ENCODE measurements at regions not wholly inside any gene's neighbourhood (a gene's known extent, or its start where the extent isn't known, plus 50 kb on each side); places are given as distances from the start of the nearest gene placed in this dataset.

DNA sequence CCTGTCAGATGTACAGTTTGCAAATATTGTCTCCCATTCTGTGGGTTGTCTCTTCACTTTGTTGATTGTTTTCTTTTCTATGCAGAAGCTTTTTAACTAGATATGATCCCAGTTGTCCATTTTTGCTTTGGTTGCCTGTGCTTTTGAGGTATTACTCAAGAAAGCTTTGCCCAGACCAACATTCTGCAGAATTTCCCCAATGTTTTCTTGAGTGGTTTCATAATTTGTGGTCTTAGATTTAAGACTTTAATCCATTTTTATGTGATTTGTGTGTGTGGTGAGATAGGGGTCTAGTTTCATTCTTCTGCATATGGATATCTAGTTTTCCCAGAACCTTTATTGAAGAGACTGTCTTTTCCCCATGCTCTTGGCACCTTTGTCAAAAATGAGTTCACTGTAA is 116.9 kb downstream of the DUSP10 start:
- TF ChIP-seq CTCF (conservative IDR thresholded peaks at IDR 0.05), result no peak
- no peak for TF ChIP-seq ZFX (IDR thresholded peaks at IDR 0.05)
